Osteocyte (in vitro differentiated cells): ENCODE measurements at regions not wholly inside any gene's neighbourhood (a gene's known extent, or its start where the extent isn't known, plus 50 kb on each side); places are given as distances from the start of the nearest gene placed in this dataset.

ENCODE experiments used
- DNase-seq: peaks from one replicate; pipeline ENCODE4 v3.0.0; 2021; ENCODE audit warnings: mixed read lengths; ENCODE audit not compliant: unreplicated experiment; ENCODE audit errors: extremely low spot score
- H3K27ac Mint-ChIP-seq: one replicate; pipeline ENCODE4 v1.8.0; 2021; ENCODE audit warnings: mild to moderate bottlenecking, mixed read lengths; ENCODE audit not compliant: unreplicated experiment
- H3K27me3 Mint-ChIP-seq: one replicate; pipeline ENCODE4 v1.8.0; 2021; ENCODE audit warnings: mixed read lengths; ENCODE audit not compliant: unreplicated experiment
- H3K36me3 Mint-ChIP-seq: one replicate; pipeline ENCODE4 v1.8.0; 2021; ENCODE audit warnings: mixed read lengths; ENCODE audit not compliant: unreplicated experiment
- H3K4me1 Mint-ChIP-seq: one replicate; pipeline ENCODE4 v1.8.0; 2021; ENCODE audit warnings: mixed read lengths; ENCODE audit not compliant: unreplicated experiment
- H3K4me3 Mint-ChIP-seq: one replicate; pipeline ENCODE4 v1.8.0; 2021; ENCODE audit warnings: mild to moderate bottlenecking, moderate library complexity, mixed read lengths; ENCODE audit not compliant: unreplicated experiment
- H3K9me3 Mint-ChIP-seq: one replicate; pipeline ENCODE4 v1.8.0; 2021; ENCODE audit warnings: mixed read lengths; ENCODE audit not compliant: unreplicated experiment
- TF ChIP-seq, protein P1 (sequence below): fragments of 200-600 bp; sonication (generic); IDR thresholded peaks from 2 replicates; pipeline ENCODE4 v1.5.0; 2021; ENCODE audit warnings: antibody characterized with exemption, mild to moderate bottlenecking, moderate library complexity

DNA sequence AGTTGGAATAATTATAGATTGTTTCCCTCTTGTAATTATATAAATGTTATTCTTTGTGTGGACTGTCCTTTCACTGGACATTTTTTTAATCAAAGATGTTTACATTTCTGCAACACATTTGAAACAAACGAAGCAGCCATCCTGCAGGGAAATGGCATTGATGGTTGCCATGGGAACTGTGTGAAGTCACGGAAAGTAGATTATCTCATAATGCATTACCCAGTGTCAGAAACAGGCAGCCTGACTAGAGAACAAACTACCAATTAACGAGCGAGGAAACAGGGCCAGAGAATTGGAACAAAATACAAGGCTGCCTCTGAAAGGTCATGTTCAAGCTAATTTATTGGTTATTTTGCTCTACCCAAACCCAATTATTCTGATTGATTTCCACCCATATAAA, 96.9 kb upstream of the LARGE1 start:
- H3K36me3 Mint-ChIP-seq: no peaks in the 10 kb centered on the region
- peaks cover 43% of the 10 kb centered on the region for H3K9me3 Mint-ChIP-seq
- no peak for DNase-seq
- H3K4me1 Mint-ChIP-seq: no peaks in the 10 kb centered on the region
- no peaks in the 10 kb centered on the region for H3K27me3 Mint-ChIP-seq
- TF ChIP-seq, protein P1, sequence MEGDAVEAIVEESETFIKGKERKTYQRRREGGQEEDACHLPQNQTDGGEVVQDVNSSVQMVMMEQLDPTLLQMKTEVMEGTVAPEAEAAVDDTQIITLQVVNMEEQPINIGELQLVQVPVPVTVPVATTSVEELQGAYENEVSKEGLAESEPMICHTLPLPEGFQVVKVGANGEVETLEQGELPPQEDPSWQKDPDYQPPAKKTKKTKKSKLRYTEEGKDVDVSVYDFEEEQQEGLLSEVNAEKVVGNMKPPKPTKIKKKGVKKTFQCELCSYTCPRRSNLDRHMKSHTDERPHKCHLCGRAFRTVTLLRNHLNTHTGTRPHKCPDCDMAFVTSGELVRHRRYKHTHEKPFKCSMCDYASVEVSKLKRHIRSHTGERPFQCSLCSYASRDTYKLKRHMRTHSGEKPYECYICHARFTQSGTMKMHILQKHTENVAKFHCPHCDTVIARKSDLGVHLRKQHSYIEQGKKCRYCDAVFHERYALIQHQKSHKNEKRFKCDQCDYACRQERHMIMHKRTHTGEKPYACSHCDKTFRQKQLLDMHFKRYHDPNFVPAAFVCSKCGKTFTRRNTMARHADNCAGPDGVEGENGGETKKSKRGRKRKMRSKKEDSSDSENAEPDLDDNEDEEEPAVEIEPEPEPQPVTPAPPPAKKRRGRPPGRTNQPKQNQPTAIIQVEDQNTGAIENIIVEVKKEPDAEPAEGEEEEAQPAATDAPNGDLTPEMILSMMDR: no peak
- no peak overlapping the region for H3K27ac Mint-ChIP-seq
- no peak overlapping the region for H3K4me3 Mint-ChIP-seq

DNA sequence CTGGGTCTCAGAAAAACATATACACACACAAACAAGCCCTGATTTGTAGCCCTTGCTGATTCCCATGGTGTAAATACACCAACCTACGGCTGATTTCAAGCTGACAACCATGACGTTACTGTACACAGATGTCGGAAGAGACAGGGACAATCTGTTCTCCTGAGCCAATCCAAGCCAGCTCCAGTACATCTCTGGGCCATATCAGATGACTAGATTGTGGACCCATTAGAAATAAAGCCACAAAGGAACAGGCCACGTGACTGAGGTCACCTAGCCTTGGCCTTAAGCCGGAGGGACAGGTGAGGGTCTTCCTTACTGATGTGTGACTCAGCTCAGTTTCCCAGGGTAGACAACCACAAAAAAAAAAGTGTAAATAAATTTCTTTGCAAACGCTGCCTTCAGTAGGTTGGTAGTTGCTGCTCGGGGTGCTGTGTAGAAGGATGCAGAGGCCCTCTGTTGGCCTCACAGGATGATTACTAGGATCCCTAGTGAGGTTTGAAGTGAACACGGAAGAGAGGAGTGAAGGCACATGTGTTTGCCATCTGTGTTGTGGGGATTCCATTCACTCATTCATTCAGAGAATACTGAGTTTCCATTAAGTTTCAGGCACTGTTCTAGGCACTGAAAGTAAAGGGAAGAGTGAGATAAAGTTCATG, 99.0 kb upstream of the LARGE1 start:
- peaks cover 40% of the 10 kb centered on the region for H3K9me3 Mint-ChIP-seq

GRCh38 chr22:34035209-34035608, 114.9 kb upstream of the LARGE1 start:
- Mint-ChIP-seq H3K4me1 (no peaks in the 10 kb centered on the region), H3K4me3 (no peak overlapping the region), H3K27me3 (no peaks in the 10 kb centered on the region), H3K27ac (no peak overlapping the region), H3K9me3 (peaks cover 42% of the 10 kb centered on the region), H3K36me3 (no peaks in the 10 kb centered on the region)
- TF ChIP-seq, protein P1: no peak
- no peak for DNase-seq

More for the DNA sequence above, 99.0 kb upstream of the LARGE1 start:
- Mint-ChIP-seq H3K36me3 (no peaks in the 10 kb centered on the region), H3K4me3 (no peak overlapping the region), H3K27me3 (no peaks in the 10 kb centered on the region), H3K4me1 (no peaks in the 10 kb centered on the region), H3K27ac (no peak overlapping the region)
- no peak for DNase-seq
- TF ChIP-seq, protein P1: no peak

GRCh38 chr22:34036931-34037330, 116.7 kb upstream of the LARGE1 start:
- TF ChIP-seq, protein P1: no peak
- no peaks in the 10 kb centered on the region for H3K36me3 Mint-ChIP-seq
- H3K27me3 Mint-ChIP-seq: no peaks in the 10 kb centered on the region
- DNase-seq: no peak
- H3K4me3 Mint-ChIP-seq: no peak overlapping the region
- no peak overlapping the region for H3K27ac Mint-ChIP-seq
- peaks cover 29% of the 10 kb centered on the region for H3K9me3 Mint-ChIP-seq
- H3K4me1 Mint-ChIP-seq: no peaks in the 10 kb centered on the region

GRCh38 chr22:34038801-34039555, 118.7 kb upstream of the LARGE1 start:
- TF ChIP-seq, protein P1: no peak
- no peak for DNase-seq
- peaks cover 25% of the 10 kb centered on the region for H3K9me3 Mint-ChIP-seq

More at GRCh38 chr22:34038801-34039555, 118.7 kb upstream of the LARGE1 start:
- Mint-ChIP-seq H3K27me3 (no peaks in the 10 kb centered on the region), H3K27ac (no peak overlapping the region), H3K4me3 (no peak overlapping the region), H3K36me3 (no peaks in the 10 kb centered on the region), H3K4me1 (no peaks in the 10 kb centered on the region)
